GM19438 (cell line): ENCODE measurements at regions not wholly inside any gene's neighbourhood (a gene's known extent, or its start where the extent isn't known, plus 50 kb on each side); places are given as distances from the start of the nearest gene placed in this dataset.
"Not testable (repeated sequence)": the region's sequence is repeated elsewhere in the genome, so short reads cannot be mapped to it uniquely, and the experiment has no call there.

Experiments used
- ATAC-seq: cut with Tn5 transposase; IDR thresholded peaks from one replicate; pipeline ENCODE4 v1.9.1; 2021; ENCODE audit warnings: low read depth; ENCODE audit not compliant: unreplicated experiment

DNA sequence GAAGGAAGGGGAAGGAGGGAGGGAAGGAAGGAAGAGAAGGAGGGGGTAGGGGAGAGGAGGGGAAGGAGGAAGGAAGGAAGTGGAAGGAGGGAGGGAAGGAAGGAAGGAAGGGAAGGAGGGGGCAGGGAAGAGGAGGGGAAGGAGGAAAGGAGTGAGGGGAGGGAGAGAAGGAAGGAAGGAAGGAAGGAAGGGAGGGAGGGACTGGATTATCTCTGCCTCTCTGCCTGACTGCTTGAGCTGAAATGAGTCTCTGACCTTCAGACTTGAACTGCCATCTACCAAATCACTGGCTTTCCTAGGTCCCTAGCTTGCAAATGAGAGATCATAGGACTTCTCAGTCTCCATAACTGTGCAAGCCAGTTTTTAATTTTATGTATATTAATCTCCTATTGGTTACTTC lies 436.8 kb downstream of the PREX1 start:
- ATAC-seq, result no peak

DNA sequence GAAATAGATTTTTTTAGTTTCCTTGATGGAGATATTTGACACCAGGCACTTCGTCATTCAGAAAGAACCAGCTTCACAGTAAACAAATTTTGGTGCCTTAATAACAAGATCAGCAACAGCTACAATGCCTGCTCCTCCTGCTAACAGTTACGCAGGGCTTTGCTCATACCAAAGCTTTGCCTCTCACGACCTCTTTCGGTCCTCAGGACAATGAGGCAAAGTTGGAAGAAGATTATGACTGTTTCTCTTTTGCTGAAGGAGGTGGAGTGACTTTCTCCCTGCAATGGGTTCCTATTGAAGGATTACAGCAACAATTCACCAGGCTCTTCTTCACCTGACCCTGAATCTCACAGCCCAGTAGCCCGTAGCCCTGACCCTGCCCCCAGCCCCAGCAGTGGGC lies 440.1 kb downstream of the PREX1 start:
- no peak for ATAC-seq

DNA sequence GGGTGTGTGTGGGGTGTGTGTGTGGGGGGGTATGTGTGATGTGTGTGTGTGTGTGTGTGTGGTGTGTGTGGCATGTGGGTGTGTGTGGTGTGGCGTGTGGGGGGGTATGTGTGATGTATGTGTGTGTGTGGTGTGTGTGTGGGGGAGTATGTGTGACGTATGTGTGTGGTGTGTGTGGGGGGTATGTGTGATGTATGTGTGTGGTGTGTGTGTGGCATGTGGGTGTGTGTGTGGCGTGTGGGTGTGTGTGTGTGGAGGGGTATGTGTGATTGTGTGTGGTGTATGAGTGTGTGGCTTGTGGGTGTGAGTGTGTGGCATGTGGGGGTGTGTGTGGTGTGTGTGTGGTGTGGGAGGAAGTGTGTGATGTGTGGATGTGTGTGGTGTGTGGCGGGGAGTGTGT lies 442.3 kb downstream of the PREX1 start:
- ATAC-seq, result no peak

DNA sequence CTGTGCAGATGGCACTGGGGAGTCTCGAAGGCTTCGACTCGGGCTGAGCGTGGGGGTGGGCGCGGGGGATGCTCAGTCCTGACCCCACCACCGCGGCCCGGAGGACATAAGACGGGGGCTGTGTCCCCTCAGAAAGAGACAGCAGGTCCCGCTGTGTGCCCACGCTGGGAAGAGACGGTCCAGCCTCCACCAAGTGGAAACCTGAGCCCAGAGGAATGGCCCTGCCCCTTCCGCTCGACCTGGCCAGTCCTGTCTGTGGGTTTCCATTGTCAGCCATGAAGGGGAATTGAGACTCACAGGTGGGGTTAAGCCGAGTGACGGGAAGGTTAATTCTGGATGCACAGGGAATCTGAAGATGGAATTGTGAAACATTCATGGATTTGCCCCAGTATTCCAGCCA lies 442.7 kb downstream of the PREX1 start:
- ATAC-seq, result no peak

DNA sequence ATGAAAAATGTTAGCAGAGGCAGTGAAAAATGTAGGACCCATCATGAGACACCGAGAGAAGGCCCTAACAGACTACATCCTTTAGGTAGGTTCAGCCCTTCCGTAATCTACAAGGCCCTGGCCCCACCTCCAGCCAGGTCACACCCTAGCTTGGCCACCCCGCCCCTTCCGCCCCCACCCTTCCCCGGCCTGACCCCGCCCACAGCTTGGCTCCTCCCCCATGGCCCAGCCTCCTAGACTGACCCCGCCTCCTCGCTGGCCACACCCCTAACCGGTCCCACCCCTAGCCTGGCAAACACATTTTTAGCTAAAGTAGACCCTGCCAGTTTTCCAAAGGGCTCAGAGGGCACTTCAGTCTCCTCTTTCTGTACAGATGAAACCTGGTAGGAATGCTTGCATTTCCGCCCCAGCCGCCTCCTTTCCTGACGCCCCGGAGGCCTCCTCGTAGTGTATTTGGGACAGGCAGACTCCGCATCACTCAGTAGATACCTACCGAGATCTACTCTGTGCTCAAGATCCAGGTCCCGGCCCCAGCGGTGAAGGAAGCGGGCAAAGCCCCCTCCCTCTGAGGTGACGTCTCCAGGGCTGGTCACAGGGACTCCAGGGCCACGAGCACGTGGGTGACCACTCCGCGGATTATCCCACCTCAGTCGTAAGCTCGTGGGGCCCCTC lies 443.5 kb downstream of the PREX1 start:
- ATAC-seq, result no peak

DNA sequence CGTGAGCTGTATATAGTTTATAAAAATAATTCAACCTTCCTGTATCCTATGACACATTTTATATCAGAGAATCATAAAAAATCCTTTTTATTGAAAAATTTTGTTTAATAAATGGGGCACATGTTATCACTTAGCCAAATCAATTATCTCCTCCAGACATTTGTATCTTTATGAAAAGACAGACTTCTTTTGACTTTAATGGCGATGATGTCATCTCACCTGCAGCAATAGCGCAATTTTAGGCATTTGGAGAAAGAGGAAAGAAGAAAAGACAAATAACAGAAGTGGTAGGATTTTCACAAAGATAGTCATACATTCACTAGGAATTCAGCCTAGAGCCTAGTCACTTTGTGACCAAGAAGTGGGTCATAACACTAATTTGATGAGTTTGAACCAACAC lies 444.5 kb downstream of the PREX1 start:
- ATAC-seq, result no peak

DNA sequence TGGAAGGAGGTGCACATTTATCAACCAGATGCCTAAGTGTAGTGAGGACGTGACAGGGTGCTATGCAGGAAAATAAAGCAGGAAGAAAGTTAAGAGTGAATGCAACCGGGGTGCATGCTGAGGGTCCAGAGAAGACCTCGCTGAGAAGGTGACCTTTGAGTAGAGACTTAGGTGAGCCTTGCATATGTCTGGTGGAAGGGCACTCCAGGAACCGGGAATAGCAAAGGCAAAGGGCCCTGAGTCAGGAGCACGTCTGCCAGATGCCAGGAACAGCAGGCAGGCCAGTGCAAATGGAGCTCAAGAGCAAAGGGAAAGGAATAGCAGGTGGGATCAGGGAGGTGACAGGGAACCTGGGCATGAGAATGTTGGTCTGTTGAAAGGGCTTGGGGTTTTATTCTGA lies 445.5 kb downstream of the PREX1 start:
- ATAC-seq, result no peak

DNA sequence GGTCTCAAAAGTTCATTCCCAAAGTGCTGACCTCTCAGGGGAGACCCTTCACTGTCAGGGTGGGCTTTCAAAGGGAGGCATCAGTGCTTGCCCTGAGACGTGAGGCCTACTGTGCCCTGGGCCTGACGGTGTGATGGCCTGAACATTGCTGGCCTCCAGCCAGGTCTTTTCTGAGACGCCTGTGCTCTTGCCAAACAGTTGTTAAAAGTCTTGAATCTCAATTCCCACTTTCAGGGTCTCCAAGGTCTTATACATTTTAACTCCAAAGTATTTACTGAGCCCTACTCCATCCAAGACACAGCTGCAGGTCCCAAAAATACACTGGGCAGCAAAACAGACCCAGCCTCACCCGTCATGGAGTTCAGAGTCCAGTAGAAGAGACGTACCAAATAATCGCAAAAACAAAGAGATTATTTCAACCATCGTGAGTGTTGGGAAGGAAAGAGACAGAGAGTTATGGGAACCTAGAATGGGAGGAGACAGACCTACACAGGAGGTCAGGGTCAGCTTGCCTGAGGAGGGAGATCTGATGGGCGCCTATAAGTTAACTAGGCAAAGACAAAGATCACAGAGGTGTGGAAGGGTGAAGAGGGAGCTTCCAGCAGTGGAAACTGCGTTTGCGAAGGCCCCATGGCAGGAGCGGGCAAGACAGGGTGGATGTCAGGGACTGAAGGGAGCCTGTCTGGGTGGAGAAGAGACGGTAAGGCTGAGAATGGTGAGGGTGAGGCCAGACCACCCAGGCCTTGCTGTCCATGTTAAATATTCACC lies 446.3 kb downstream of the PREX1 start:
- no peak for ATAC-seq

DNA sequence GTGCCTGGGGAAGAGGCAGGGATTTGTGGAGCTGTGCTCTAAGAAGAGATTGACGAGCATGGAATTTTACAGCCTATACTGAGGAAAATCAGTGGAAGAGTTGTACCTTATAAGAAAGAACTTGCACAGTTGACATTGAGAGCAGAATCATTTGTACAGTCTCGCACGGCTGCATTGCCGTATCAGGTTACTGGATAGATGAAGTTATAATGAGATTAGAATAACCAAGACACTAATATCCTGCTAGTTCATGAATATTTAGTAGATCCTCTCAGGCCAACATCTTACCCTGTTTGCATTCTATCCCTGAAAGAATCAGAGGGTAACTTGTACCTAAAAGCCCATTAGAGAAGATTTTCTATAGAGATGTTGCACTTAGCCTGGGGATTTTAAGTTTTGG lies 447.1 kb downstream of the PREX1 start:
- no peak for ATAC-seq

DNA sequence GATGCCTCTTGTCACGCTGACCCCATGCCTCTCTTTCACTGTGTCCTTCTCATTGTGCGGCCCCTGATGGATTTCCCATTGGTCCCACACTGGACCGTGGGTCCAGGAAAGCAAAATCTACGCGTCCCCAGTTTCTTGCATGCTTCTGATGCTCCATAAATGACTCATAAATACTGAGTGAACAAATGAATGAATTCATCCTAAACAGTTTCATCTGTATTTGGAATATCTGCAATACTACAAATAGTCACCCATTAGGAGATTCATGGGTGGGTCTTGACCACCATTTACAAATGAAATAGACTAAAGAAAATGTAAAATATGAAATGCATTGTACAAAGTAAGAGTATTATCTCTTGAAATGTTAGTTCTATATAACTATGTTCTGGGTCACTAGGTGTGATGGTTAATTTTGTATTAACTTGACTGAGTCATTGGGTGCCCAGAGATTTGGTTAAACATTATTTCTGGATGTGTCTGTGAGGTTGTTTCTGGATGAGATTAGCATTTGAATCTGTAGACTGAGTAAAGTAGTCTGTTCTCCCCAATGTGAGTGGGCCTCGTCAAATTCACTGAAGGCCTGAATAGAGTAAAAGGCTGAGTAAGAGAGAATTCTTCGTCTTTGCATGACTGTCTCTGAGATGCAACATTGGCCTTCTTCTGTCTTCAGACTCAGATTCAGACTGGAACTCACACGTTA lies 448.7 kb downstream of the PREX1 start:
- no peak for ATAC-seq

DNA sequence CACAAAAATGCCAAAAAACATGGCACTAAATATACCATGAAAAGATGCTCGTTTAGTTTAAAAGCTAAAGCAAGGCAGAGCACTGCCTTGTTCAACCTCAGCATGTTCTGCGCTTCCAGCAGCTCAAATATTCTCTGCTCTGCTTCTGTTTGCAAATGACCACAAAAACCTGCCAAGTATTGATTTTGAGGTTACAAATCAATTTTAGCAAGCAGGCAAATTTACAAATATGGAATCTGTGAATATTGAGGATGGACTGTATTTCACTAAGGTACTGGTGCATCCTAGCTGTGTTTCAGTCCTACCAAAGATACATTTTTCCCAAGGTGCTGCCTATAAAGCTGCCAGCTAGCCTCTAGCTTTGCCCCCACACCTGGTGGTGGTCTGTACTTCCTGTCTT lies 449.9 kb downstream of the PREX1 start:
- no peak for ATAC-seq

DNA sequence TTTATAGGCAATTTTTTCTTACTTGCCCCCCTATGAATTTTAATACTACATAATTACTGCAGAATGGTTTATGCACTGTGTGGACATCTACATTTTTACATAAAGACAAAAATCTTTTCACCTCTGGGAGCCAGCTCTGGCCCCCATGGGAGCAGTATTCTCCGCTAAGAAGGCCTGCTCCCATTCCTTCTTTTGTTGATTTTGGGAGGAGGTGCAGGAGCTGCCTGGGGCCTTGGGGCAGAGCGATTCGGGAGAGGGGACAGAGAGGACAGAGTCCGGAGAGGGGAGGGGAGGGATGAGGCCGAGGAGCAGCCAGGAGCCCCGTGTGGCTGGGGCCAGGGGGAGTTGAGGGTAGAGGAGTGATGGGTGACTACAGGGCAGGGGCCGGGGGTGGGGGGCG lies 452.0 kb downstream of the PREX1 start:
- no peak for ATAC-seq

DNA sequence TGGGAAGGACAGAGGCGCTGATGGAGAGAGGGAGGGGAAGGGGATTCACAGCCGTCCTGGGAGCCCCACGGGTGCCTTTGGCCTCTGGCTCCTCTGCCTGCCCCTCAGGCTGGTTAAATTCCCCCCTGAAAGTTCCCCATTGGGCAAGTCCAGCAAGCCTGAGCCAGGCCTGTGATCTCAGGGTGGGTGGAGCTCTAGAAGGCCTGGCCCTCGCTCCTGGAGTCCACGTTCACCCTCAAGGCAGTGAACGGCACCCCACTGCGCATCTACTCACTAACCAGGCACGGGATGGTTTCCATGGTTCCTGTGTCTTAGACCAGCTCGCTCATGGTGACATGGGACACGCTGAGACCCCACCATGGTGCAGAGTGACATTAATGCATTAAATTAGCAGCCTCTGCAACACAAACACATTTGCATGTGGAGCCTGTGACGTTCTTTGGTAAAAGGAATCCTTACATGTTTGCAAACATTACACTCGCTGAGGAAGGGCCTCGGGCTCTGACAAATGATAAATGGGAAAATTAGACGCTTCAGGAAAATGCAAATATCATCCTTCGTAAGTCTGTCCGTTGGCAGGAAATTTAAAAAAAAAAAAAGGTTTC lies 452.7 kb downstream of the PREX1 start:
- ATAC-seq, result no peak

DNA sequence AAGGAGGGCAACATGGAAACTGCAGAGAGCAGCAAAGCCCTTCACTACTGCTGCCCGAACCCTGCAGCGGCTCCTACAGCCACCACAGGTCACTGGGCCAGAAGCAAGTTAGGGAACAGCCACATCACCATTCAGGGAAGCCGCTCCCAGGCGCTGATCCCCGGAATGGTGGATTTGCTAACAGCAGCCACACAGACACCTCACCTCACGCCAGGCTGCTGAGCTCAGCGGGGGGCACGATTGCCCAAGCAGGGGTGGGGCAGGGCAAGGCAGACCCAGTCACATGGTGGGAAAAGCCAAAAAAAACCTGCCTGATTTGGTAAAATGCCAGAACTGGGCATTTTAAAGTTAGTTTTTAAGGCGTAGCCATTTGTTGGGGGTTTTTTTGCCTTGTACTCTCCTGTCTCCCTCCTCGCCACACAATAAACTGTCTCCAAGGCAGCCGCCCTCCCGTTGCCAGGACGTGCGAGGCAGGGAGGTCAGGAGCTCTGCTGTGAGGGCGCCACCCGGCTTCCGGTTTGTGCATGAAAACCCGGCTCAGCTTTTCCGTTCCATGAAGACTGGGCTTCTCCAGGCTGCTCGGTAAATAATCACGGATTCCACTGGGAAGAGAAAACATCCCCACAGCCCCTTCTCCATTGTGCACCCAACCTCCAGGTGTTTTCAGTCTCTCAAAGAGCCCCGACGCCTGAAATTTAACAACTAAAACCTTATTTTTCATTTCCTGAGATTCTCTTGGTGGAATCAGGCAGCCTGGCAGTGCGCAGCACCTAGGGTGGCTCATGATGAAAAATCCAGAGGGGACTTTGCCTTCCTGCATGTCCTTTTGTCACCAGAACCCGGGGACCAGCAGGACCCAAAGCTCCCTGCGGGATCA lies 453.5 kb downstream of the PREX1 start:
- ATAC-seq, result not testable (repeated sequence)

DNA sequence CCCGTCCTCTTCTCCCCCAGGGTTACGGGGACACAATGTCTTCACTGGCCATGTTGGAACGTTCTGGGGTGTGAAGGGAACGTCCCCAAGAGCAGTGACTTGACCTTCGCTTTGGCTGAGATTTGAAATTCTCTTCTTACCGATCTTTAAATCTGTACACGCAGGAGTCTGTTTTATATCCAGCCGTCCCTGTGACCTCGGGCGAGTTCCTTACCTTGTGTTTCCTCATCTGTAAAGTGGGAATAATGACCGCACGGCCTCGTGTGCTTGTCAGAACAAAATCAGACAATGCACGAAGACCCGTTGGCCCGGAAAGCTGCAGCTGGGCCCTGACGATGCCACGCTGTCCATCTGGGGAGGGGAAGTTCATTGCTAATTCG lies 454.3 kb downstream of the PREX1 start:
- no peak for ATAC-seq

DNA sequence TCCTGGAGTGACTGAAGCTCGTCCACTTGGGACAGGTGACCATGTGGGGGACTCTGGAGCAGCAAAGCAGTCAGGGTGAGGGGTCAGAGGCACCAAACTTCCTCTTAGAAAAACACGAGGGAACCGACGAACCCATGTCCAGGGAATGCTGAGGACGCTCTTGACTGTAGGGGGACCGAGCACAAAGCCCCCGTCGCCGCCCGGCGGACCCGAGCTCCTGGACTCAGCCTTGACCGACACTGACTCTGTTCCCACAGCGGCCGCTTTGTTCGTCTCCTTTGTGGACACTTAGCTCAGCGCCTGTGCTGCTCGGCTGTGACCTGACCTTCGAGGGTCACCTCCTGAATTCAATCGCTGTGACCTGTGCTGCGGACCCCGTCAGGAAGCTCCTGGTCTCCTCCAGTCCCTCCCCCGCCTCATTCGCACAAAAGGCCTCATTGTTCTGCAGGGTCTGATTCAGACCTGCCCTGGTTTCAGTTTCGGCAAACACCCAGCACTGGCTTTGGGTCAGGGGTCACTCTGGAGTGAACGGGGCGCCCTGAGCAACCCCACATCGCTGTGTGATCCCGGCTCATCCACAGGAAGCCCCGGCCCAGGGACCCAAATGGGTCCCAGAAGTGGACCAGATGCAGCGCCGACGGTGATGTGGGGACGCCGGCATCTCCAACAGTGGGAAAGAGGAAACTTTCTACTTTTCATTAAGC lies 454.8 kb downstream of the PREX1 start:
- ATAC-seq, result not testable (repeated sequence)

DNA sequence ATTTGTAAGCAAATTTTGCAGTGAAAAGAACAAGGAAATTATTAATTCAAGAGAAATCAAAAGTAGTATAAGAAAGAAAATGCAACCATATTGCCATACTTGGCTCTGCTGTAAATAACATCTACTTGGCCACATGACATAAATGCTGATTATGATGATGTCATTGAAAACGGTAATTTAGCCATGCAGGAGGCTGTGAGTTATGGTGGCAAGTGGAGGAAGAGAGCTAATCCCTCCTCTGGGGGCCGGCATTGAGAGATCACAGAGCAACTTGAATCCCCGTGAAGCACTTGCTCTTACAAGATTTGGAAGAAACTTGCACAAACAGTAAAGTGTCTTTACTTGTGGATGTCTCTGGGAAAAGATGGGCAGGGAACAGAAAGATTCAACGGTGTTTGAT lies 456.6 kb downstream of the PREX1 start:
- no peak for ATAC-seq

DNA sequence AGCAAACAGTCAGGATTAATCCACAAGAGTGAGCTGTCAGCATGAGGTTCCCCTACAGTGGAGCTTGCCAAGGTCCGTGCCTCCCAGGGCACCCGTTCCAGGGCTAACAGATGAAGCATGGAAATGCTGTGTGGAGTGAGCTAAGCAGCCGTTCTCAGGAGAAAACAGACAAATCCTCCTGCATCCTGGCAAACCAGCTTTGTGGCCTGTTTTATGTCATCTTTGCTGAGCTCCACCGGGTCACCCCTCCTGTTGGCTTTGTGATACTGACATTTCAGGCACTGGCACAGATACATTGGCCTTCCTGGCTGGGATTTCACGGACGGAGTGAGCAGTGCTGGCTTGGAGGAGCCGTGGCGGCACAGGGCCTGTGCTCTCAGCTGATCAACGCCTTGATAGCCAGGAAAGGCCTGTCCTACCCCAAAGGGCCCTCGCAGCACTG lies 459.2 kb downstream of the PREX1 start:
- ATAC-seq, result not testable (repeated sequence)

DNA sequence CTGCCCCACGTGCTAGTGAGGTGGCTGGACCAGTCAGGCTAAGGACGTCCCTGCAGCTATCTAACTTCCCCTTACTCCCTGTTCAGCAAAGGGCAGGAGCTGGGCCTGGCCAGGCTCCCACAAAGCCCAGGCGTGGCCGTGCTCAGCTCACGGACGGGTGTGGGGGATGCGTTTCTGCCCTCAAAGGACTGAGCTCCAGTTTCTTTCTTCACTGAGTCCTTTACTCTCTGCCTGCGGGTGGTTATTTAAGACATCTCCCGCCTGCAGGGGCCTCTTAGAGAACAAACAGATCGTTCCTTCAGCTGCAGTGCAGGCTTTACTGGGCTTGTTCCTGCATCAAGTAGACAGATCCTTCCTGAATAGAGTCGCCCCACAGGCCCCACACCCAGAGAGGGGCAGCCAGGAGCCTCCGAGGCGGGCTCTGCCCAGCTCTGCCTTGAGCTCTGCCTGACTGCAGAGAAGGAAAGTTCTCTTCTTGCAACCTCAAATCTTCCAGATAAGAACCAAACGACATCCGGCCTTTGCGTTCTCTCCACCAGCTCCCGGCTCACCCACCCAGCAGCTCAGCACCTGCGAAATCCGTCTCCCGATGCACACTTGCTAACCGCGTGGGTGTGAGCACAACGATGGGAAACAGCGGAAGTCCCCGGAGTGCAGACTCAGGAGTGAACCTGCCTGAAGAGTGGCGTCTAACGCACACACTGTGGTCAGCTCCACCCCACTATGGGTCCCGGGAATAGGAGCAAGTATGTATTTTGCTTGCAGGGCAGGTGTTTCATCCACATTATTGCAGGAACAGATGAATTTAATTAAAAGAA lies 460.0 kb downstream of the PREX1 start:
- not testable (repeated sequence) for ATAC-seq
